ENCODE measurements at regions not wholly inside any gene's neighbourhood (a gene's known extent, or its start where the extent isn't known, plus 50 kb on each side); places are given as distances from the start of the nearest gene placed in this dataset.
"Not testable (repeated sequence)": the region's sequence is repeated elsewhere in the genome, so short reads cannot be mapped to it uniquely, and the experiment has no call there.

GRCh38 chr4:14336656-14337055 is 665.6 kb upstream of the CPEB2 start:
- no peak for DNase-seq

- DNase-seq, result no peak
These were observed 664.2 kb upstream of the CPEB2 start for GRCh38 chr4:14337892-14338584.

DNA sequence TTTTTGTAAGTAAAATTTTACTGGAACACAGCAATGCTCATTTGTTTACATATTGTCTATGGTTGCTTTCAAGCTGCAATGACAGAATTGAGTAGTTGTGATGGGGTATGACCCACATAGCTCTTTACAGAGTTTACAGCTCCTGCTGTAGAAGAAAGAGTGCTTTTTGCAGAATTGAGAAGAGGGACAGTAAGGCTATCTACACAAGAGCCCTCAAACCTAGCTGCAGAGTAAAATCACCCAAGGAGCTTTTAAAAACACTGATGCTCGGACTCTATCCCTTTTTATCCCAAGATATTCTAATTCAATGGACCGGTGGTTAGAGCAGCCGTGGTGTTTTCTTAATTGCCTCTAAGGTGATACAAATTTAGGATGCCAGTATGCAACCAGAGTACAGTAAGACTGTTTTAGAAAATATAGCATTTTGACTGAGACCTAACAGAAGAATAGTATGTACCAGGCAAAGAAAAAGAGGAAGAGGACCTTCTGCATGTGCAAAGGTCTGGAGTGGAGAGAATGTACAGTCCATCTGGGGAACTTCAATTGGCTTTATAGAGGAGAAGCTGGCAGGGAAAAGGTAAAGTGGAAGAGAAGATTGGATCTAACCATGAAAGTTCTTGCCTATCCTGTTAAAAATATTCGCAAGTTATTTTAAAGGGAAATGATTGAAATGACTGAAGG is 663.6 kb upstream of the CPEB2 start:
- DNase-seq, result no peak

DNA sequence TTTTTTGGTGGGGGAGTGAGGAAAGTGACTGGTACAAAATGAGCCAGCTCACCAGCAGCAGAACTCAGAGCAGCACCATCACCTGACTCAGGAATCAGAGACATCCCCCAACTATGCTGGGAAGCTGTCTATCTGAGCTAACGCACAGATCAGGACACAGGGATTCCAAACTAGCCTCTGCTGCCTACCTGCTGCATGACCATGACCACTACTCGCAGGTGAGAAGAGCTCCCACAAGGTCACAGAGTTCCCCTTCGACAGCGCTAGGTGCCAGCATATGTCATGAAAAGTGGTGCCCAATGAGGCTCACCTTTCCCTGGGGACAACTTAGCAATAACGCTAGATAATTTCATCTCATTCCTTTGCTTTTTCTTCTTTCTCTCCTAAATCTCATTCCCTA is 662.6 kb upstream of the CPEB2 start:
- DNase-seq, result no peak

- no peak for DNase-seq
These were observed 662.0 kb upstream of the CPEB2 start for GRCh38 chr4:14340321-14340720.

DNA sequence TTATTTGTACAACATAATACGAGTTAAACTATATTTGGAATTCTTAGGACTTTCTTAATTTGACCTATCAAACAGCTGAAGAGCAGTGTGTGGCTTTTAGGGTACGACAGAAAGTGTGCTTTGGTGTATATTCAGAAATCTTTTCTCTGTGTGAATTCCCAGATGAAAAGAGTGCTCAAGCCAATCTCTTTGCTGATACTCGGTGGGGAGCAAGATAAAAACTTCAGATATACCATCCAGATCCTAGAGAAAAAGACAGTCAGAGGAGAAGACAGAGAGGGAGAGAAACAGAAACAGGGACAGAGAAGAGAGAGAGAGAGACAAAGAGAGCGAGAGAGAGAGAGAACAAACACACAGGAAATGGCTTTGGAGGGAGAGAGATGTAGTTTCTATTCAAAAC is 658.3 kb upstream of the CPEB2 start:
- DNase-seq, result no peak

GRCh38 chr4:14345356-14345775 is 656.9 kb upstream of the CPEB2 start:
- no peak for DNase-seq

GRCh38 chr4:14347526-14347925 is 654.8 kb upstream of the CPEB2 start:
- no peak for DNase-seq

DNA sequence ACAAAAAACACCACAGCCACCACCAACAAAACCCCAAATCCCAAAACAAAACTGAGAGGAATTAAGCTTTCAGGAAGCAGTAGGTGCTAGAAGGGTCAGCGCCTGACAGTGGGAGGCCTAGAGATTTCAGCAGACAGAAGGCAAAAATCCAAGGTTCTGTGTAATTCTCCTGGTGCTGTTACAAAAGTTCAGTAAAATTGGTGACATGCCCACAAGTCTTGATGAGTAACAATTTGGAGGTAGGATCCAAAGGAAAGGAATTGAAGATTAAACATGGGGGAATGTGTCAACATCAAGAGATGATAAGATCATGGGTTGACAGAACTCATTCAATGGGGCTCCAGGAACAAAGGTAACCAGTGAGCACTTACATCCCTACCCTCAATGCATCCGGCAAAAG is 653.8 kb upstream of the CPEB2 start:
- DNase-seq, result no peak

GRCh38 chr4:14358544-14359160 is 643.6 kb upstream of the CPEB2 start:
- DNase-seq, result not testable (repeated sequence)

DNA sequence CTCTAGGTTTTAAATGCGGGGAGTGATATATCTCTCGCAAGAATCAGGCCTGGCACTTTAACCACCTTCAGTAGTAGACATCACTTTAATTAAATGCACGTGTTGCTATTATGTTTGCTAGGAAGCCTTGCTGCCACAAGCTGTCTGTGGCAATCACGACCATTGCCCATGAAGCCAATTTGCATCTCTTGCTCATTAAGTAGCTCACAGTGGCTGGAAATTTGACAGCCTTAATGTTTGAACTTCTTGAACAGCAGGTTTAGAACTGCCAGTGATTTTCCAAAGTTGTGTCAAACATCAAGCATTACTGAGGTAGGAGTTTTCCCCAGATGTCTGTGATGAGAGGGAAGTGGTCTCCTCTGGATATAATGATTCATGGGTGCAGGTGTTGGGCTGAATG is 642.3 kb upstream of the CPEB2 start:
- DNase-seq, result no peak

GRCh38 chr4:14361084-14361483 is 641.2 kb upstream of the CPEB2 start:
- no peak for DNase-seq

DNA sequence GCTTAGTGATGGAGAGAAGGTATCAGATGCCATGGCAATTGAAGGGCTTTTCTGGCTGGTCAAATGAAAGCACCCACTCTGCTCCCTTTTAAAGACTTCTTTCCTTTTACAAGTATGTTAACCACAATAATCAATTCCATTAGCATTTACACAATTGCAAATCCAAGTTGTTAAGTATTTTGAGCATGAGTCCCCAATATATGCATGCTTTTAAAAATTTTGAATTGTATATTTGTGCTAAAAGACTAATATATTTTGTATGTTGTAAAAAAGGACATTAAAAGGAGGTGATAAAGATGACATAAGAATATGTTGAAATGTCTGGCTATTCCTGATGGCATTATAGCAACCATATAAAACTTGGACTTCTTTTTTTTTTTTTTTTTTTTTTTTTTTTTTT is 639.9 kb upstream of the CPEB2 start:
- DNase-seq, result no peak

DNA sequence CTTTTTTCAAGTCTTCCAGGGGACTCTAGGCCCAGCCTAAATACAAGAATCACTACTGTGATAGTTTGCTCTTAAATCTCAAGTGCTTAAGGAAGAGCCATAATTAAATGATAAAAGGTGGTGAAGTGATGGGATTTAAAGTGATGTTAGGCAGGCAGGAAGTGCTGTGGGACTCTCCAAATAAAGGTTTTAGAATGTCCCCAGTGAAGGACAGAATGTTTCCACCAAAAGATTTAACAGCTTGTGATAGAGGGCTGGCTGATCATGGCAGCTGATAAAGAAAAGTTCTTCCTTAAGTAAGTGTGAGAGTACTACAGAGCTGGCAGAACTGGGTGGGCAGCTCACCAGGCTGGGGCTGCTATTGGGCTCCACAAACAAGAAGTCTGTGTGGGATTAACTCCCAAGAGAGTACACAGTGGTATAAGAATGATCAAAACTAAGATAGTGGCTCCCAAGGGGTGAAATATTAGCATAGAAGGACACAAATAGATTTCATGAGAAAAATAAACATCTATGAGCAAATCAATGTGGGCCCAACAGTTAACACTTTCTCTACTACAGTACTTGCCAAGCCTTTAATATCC is 637.2 kb upstream of the CPEB2 start:
- DNase-seq, result no peak

- no peak for DNase-seq
These were observed 633.9 kb upstream of the CPEB2 start for GRCh38 chr4:14368391-14368790.

GRCh38 chr4:14371131-14371530 is 631.1 kb upstream of the CPEB2 start:
- no peak for DNase-seq

- DNase-seq, result no peak
These were observed 626.5 kb upstream of the CPEB2 start for GRCh38 chr4:14375816-14376215.

DNA sequence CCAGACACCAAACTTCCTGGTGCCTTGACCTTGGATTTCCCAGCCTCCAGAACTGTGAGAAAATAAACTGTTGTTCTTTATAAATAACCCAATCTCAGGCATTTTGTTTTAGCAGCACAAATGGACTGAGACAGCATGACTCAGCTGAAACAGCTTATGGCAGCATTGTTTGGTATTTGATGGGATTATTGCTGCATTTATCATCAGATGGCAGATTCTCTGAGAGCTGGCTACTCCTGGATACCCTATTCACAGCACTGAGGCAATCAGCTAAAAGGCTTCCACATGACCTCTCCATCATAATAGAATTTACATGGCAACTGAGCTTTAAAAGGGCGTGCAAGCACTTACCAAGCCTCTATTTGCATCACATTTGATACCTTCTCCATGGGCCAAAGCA is 623.1 kb upstream of the CPEB2 start:
- DNase-seq, result no peak

DNA sequence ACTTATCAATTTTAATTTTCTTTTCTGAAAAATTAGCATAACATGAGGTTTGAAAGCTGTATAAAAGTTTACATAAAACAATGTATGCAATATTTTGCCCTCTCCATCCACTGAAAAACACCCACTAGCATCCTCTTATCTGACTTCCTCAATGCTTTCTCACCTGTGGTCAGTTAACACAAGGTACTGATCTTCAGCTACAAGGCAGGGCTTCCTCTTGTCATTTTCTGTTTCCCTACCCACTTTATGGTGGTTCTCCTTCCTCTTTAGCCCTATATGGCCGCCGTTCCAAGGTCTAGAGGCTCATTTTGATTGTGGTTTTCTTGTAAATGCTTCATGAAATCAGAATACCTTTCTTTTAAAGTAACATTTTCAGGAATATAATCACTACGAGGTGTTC is 618.6 kb upstream of the CPEB2 start:
- no peak for DNase-seq

- no peak for DNase-seq
These were observed 617.5 kb upstream of the CPEB2 start for GRCh38 chr4:14384824-14385223.

- DNase-seq, result no peak
These were observed 616.1 kb upstream of the CPEB2 start for GRCh38 chr4:14386196-14386595.

GRCh38 chr4:14387647-14388046 is 614.6 kb upstream of the CPEB2 start:
- DNase-seq, result no peak

GRCh38 chr4:14392378-14392777 is 609.9 kb upstream of the CPEB2 start:
- DNase-seq, result no peak

GRCh38 chr4:14396183-14396582 is 606.1 kb upstream of the CPEB2 start:
- DNase-seq, result no peak

All from NCI-H2081 (cell line).